ENCODE measurements at regions not wholly inside any gene's neighbourhood (a gene's known extent, or its start where the extent isn't known, plus 50 kb on each side); places are given as distances from the start of the nearest gene placed in this dataset.

GRCh38 chr3:174596447-174596982, 262.6 kb upstream of the NAALADL2 start:
- TF ChIP-seq POLR2AphosphoS5 (IDR thresholded peaks at IDR 0.05) (no peak), CTCF (IDR thresholded peaks at IDR 0.05) (no peak)
